Endothelial cell of umbilical vein (primary cell): ENCODE measurements at regions not wholly inside any gene's neighbourhood (a gene's known extent, or its start where the extent isn't known, plus 50 kb on each side); places are given as distances from the start of the nearest gene placed in this dataset.

Source experiments
- EZH2 ChIP-seq: IDR thresholded peaks from 2 replicates; pipeline ENCODE4 v1.6.1; 2012; ENCODE audit warnings: borderline replicate concordance, low read depth, mild to moderate bottlenecking, moderate library complexity, low read length, inconsistent platforms; ENCODE audit not compliant: severe bottlenecking
- FOS ChIP-seq: IDR thresholded peaks from 2 replicates; pipeline ENCODE4 v1.6.1; 2011; ENCODE audit warnings: mild to moderate bottlenecking, low read length, moderate library complexity, borderline replicate concordance; ENCODE audit not compliant: insufficient read depth
- GATA2 ChIP-seq: IDR thresholded peaks from 2 replicates; pipeline ENCODE4 v1.7.0; 2011; ENCODE audit warnings: low read depth, mild to moderate bottlenecking, moderate library complexity, mixed read lengths, low read length; ENCODE audit not compliant: insufficient read length, insufficient read depth
- JUN ChIP-seq: IDR thresholded peaks from 2 replicates; pipeline ENCODE4 v1.6.1; 2011; ENCODE audit warnings: borderline replicate concordance, low read depth; ENCODE audit not compliant: insufficient read length, insufficient read depth
- MYC ChIP-seq: IDR thresholded peaks from one replicate; pipeline ENCODE4 v1.6.1; 2011; ENCODE audit warnings: mild to moderate bottlenecking, low read depth, low read length
- POLR2A ChIP-seq: IDR thresholded peaks from 2 replicates; pipeline ENCODE4 v1.6.1; 2012; ENCODE audit warnings: low read depth, mild to moderate bottlenecking, control low read depth, low read length
- POLR2AphosphoS5 ChIP-seq: IDR thresholded peaks from 2 replicates; pipeline ENCODE4 v1.6.1; 2012; ENCODE audit warnings: low read depth, mild to moderate bottlenecking, control low read depth, low read length, moderate library complexity; ENCODE audit not compliant: insufficient read depth
- TF ChIP-seq, protein P1 (sequence below), 2 donors: IDR thresholded peaks; 1 replicate in 1 of 2; 2 replicates in 1 of 2; pipeline ENCODE4 v1.5.1; 2011; ENCODE audit warnings: low read length in 2 of 2, mild to moderate bottlenecking in 2 of 2, moderate library complexity in 2 of 2, control low read depth in 1 of 2, inconsistent platforms in 1 of 2, low read depth in 1 of 2; ENCODE audit not compliant: insufficient read depth in 1 of 2; ENCODE audit errors: extremely low read depth in 1 of 2
- TF ChIP-seq, protein P2 (sequence below): IDR thresholded peaks from 2 replicates; pipeline ENCODE4 v1.6.1; 2011; ENCODE audit not compliant: insufficient read depth, insufficient read length

DNA sequence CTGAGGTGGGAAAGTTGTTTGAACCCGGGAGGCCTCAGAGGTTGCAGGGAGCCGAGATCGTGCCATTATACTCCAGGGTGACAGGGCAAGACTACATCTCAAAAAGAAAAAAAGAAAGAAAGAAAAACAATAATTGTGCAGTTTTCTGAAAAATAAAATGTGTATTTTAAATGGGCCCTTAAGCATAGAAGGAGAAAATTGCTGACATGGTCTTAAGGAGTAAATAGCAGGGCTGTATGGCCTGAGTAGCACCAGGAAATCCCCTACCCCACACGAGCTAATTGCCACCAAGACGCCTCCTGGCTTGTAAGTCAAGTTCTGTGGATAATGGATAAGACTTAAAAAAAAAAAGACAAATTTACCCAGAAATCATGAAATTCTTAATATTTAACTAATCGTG lies 271.4 kb upstream of the NCKAP5 start:
- TF ChIP-seq, protein P1, sequence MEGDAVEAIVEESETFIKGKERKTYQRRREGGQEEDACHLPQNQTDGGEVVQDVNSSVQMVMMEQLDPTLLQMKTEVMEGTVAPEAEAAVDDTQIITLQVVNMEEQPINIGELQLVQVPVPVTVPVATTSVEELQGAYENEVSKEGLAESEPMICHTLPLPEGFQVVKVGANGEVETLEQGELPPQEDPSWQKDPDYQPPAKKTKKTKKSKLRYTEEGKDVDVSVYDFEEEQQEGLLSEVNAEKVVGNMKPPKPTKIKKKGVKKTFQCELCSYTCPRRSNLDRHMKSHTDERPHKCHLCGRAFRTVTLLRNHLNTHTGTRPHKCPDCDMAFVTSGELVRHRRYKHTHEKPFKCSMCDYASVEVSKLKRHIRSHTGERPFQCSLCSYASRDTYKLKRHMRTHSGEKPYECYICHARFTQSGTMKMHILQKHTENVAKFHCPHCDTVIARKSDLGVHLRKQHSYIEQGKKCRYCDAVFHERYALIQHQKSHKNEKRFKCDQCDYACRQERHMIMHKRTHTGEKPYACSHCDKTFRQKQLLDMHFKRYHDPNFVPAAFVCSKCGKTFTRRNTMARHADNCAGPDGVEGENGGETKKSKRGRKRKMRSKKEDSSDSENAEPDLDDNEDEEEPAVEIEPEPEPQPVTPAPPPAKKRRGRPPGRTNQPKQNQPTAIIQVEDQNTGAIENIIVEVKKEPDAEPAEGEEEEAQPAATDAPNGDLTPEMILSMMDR (IDR thresholded peaks at IDR 0.05; ENCODE audit: extremely low read depth in 1 of 2, insufficient read depth in 1 of 2, low read depth in 1 of 2, low read length in 2 of 2), result no peak
- no peak for TF ChIP-seq POLR2A
- TF ChIP-seq JUN, result no peak
- no peak for TF ChIP-seq EZH2
- TF ChIP-seq GATA2, result no peak
- no peak for TF ChIP-seq POLR2AphosphoS5
- TF ChIP-seq, protein P2, sequence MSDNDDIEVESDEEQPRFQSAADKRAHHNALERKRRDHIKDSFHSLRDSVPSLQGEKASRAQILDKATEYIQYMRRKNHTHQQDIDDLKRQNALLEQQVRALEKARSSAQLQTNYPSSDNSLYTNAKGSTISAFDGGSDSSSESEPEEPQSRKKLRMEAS, result no peak
- TF ChIP-seq MYC, result no peak
- no peak for TF ChIP-seq FOS
